Parathyroid adenoma (tissue), 2 donors: ENCODE measurements at regions not wholly inside any gene's neighbourhood (a gene's known extent, or its start where the extent isn't known, plus 50 kb on each side); places are given as distances from the start of the nearest gene placed in this dataset.

Experiments used
- H2AFZ ChIP-seq: fragments of 300-600 bp; sonication (generic); one replicate; pipeline ENCODE4 v1.7.0; 2017; ENCODE audit warnings: antibody characterized with exemption, mild to moderate bottlenecking
- H3K27ac ChIP-seq: fragments of 300-600 bp; sonication (generic); one replicate; pipeline ENCODE4 v1.7.0; 2017
- H3K27me3 ChIP-seq: fragments of 300-600 bp; sonication (generic); one replicate; pipeline ENCODE4 v1.7.0; 2017; ENCODE audit warnings: low read length; ENCODE audit not compliant: control insufficient read depth, insufficient read depth
- H3K36me3 ChIP-seq: fragments of 300-600 bp; sonication (generic); one replicate; pipeline ENCODE4 v1.7.0; 2017; ENCODE audit warnings: low read length; ENCODE audit not compliant: control insufficient read depth, insufficient read depth
- H3K4me1 ChIP-seq: fragments of 300-600 bp; sonication (generic); one replicate; pipeline ENCODE4 v1.7.0; 2017; ENCODE audit warnings: control low read depth
- H3K4me2 ChIP-seq: fragments of 300-600 bp; sonication (generic); one replicate; pipeline ENCODE4 v1.7.0; 2017; ENCODE audit warnings: low read length
- H3K4me3 ChIP-seq: fragments of 300-600 bp; sonication (generic); one replicate; pipeline ENCODE4 v1.7.0; 2017; ENCODE audit warnings: low read depth, low read length
- H3K79me2 ChIP-seq: fragments of 300-600 bp; sonication (generic); one replicate; pipeline ENCODE4 v1.7.0; 2017; ENCODE audit warnings: control low read depth
- H3K9ac ChIP-seq: fragments of 300-600 bp; sonication (generic); one replicate; pipeline ENCODE4 v1.7.0; 2017; ENCODE audit warnings: mild to moderate bottlenecking
- H3K9me3 ChIP-seq: fragments of 300-600 bp; sonication (generic); one replicate; pipeline ENCODE4 v1.7.0; 2017; ENCODE audit warnings: low read length; ENCODE audit not compliant: control insufficient read depth
- CTCF ChIP-seq: fragments of 300-600 bp; sonication (generic); IDR thresholded peaks from one replicate; pipeline ENCODE4 v1.7.0; 2017; ENCODE audit warnings: antibody characterized with exemption, mild to moderate bottlenecking
- donor health status: primary hyperparathyroidism.

DNA sequence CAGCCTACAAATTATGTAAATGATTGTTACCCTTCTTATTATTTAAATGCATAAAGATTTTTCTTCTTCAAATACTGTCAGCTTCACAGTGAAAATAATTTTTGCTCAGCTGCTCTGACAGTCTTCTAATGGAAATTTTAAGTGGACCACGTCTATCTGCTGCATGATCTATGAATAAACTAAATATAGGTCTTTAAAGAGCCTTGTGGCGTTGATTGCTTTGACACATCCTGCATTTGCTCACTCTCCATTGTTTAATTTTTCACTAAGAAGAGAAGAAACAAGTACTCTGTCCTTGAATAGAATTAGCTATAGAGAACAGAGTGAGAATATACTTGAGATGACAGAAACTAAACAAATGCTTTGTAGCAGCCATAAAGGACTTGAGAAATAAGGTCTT, 826.1 kb downstream of the MRPL39 start:
- H3K9ac ChIP-seq = no peak overlapping the region
- H3K79me2 ChIP-seq = no peaks in the 10 kb centered on the region
- no peak overlapping the region for H3K4me3 ChIP-seq
- H3K27ac ChIP-seq = no peak overlapping the region
- no peaks in the 10 kb centered on the region for H3K36me3 ChIP-seq
- TF ChIP-seq CTCF = no peak
- H3K4me2 ChIP-seq = no peak overlapping the region
- H3K9me3 ChIP-seq = no peaks in the 10 kb centered on the region
- no peak overlapping the region for H2AFZ ChIP-seq
- H3K4me1 ChIP-seq = no peaks in the 10 kb centered on the region
- no peaks in the 10 kb centered on the region for H3K27me3 ChIP-seq

DNA sequence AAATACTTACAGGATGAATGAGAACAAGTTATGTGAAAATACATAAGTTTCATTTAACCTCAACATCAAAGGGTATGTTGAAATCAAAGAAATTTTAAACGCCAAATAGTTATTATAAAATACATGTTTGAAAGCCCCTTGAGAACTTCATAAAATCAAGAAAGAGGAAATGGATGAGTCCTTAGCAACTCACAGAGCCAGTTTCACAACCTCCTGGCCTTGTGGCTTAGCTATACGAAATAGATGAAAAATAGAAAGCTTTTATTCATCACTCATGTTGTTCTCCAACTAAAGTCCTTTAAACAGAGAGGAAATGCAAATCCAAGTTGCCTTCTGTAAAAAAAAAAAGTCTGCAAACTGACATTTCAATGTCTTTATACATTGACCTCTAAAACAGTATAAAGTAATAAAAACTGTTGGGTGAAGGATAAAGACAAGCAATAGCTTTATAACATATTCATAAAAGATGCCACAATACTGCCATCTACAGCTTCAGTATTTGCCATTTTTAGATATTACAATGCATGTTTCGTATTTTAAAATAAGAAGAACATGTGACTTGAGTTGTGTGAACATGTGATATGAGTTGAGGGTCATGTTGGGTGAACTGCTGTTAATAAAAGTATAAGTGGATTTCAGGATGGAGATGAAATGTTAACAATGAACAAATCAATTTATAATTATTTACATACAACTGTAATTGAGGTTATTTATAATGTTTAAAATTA, 847.8 kb downstream of the MRPL39 start:
- Histone ChIP-seq H3K4me1 (no peaks in the 10 kb centered on the region), H3K9ac (no peak overlapping the region), H3K4me2 (no peak overlapping the region), H3K27ac (no peak overlapping the region), H3K4me3 (no peak overlapping the region), H3K36me3 (no peaks in the 10 kb centered on the region), H3K9me3 (no peaks in the 10 kb centered on the region), H2AFZ (no peak overlapping the region), H3K27me3 (no peaks in the 10 kb centered on the region), H3K79me2 (no peaks in the 10 kb centered on the region)
- no peak for TF ChIP-seq CTCF

GRCh38 chr21:24738063-24738462, 869.2 kb downstream of the MRPL39 start:
- Histone ChIP-seq H3K4me1 (no peaks in the 10 kb centered on the region), H3K27me3 (no peaks in the 10 kb centered on the region), H3K27ac (no peak overlapping the region), H3K79me2 (no peaks in the 10 kb centered on the region), H2AFZ (no peak overlapping the region), H3K4me3 (no peak overlapping the region), H3K9ac (no peak overlapping the region), H3K36me3 (no peaks in the 10 kb centered on the region), H3K9me3 (no peaks in the 10 kb centered on the region), H3K4me2 (no peak overlapping the region)
- TF ChIP-seq CTCF = no peak

- no peaks in the 10 kb centered on the region for H3K27me3 ChIP-seq
- no peak overlapping the region for H3K27ac ChIP-seq
- no peaks in the 10 kb centered on the region for H3K9me3 ChIP-seq
- H3K79me2 ChIP-seq = no peaks in the 10 kb centered on the region
- H3K9ac ChIP-seq = no peak overlapping the region
- TF ChIP-seq CTCF = no peak
- no peaks in the 10 kb centered on the region for H3K36me3 ChIP-seq
- no peak overlapping the region for H3K4me3 ChIP-seq
- no peak overlapping the region for H3K4me2 ChIP-seq
- no peak overlapping the region for H2AFZ ChIP-seq
- H3K4me1 ChIP-seq = no peaks in the 10 kb centered on the region
Observed at GRCh38 chr21:24737296-24737850, 869.9 kb downstream of the MRPL39 start.

DNA sequence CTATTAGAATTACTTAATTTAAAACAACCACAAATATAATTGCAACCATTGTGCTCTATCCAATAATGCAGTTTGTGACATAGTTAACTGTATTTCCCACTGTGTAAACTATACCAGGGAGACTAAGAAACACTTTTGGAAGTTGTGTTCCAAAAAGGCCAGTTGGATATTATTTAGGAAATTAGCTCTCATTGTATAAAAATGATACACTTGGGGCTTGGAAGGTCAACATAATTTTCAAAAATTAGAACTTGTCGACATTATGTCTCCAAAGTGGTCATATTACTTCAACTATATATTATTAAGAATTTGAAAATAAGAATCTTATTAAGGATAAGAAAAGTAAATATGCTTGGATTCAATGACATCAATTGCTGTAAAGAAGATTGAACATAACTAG, 876.6 kb downstream of the MRPL39 start:
- TF ChIP-seq CTCF = no peak
- no peaks in the 10 kb centered on the region for H3K9me3 ChIP-seq
- no peak overlapping the region for H3K4me3 ChIP-seq

More for the DNA sequence above, 876.6 kb downstream of the MRPL39 start:
- Histone ChIP-seq H2AFZ (no peak overlapping the region), H3K9ac (no peak overlapping the region), H3K4me2 (no peak overlapping the region), H3K79me2 (no peaks in the 10 kb centered on the region), H3K36me3 (no peaks in the 10 kb centered on the region), H3K27me3 (no peaks in the 10 kb centered on the region), H3K4me1 (no peaks in the 10 kb centered on the region), H3K27ac (no peak overlapping the region)
